OCI-LY1 (cell line): ENCODE measurements at regions not wholly inside any gene's neighbourhood (a gene's known extent, or its start where the extent isn't known, plus 50 kb on each side); places are given as distances from the start of the nearest gene placed in this dataset.

Experiments
- H2AFZ ChIP-seq: fragments of 200-600 bp; sonication (generic), shearing (Covaris generic); 2 replicates; pipeline ENCODE4 v1.6.0; 2014; ENCODE audit warnings: antibody characterized with exemption, mild to moderate bottlenecking, low read length
- H3F3A ChIP-seq: fragments of 200-600 bp; sonication (generic), shearing (Covaris generic); 2 replicates; pipeline ENCODE4 v1.6.0; 2014; ENCODE audit warnings: mild to moderate bottlenecking, antibody characterized with exemption, low read length, moderate library complexity; ENCODE audit not compliant: insufficient read depth
- H3K27ac ChIP-seq: fragments of 200-600 bp; sonication (generic); 2 replicates; pipeline ENCODE4 v1.5.1; 2014; ENCODE audit warnings: low read length, mixed run types, mild to moderate bottlenecking, low read depth; ENCODE audit not compliant: poor library complexity, severe bottlenecking
- H3K27me3 ChIP-seq: fragments of 200-600 bp; sonication (generic); 2 replicates; pipeline ENCODE4 v1.6.0; 2014; ENCODE audit warnings: antibody characterized with exemption, mild to moderate bottlenecking, low read length, moderate library complexity; ENCODE audit not compliant: insufficient read depth
- H3K36me3 ChIP-seq: fragments of 200-600 bp; sonication (generic); 2 replicates; pipeline ENCODE4 v1.6.1; 2014; ENCODE audit warnings: mild to moderate bottlenecking, antibody characterized with exemption, low read length, moderate library complexity, mixed read lengths; ENCODE audit not compliant: insufficient read depth
- H3K4me1 ChIP-seq: fragments of 200-600 bp; sonication (generic); 2 replicates; pipeline ENCODE4 v1.5.1; 2014; ENCODE audit warnings: mild to moderate bottlenecking, low read length, moderate library complexity; ENCODE audit not compliant: insufficient read depth, severe bottlenecking
- H3K4me2 ChIP-seq: fragments of 200-600 bp; sonication (generic), shearing (Covaris generic); 2 replicates; pipeline ENCODE4 v1.6.1; 2014; ENCODE audit warnings: low read length
- H3K4me3 ChIP-seq: fragments of 200-600 bp; sonication (generic); 2 replicates; pipeline ENCODE4 v1.5.1; 2014; ENCODE audit warnings: low read length, low read depth, mild to moderate bottlenecking, mixed read lengths; ENCODE audit not compliant: poor library complexity, severe bottlenecking
- H3K79me2 ChIP-seq: fragments of 200-600 bp; shearing (Covaris generic); 2 replicates; pipeline ENCODE4 v1.6.1; 2016; ENCODE audit warnings: mixed run types, low read length, mixed read lengths; ENCODE audit not compliant: insufficient read depth
- H3K9ac ChIP-seq: fragments of 200-600 bp; sonication (generic), shearing (Covaris generic); 2 replicates; pipeline ENCODE4 v1.6.1; 2014; ENCODE audit warnings: mild to moderate bottlenecking, low read length, mixed read lengths
- H3K9me2 ChIP-seq: fragments of 200-600 bp; sonication (generic), shearing (Covaris generic); 2 replicates; pipeline ENCODE4 v1.6.1; 2014; ENCODE audit warnings: low read depth, mild to moderate bottlenecking, low read length, mixed read lengths
- H3K9me3 ChIP-seq: fragments of 200-600 bp; shearing (Covaris generic); 2 replicates; pipeline ENCODE4 v1.6.1; 2014; ENCODE audit warnings: low read length, mixed read lengths
- H4K20me1 ChIP-seq: fragments of 200-600 bp; sonication (generic), shearing (Covaris generic); 2 replicates; pipeline ENCODE4 v1.6.0; 2016; ENCODE audit warnings: mild to moderate bottlenecking, low read length; ENCODE audit not compliant: insufficient read depth
- CTCF ChIP-seq: fragments of 200-600 bp; sonication (generic), shearing (Covaris generic); IDR thresholded peaks from 2 replicates; pipeline ENCODE4 v1.5.1; 2017; ENCODE audit warnings: mild to moderate bottlenecking, antibody characterized with exemption, low read length, moderate library complexity, mixed read lengths
- EZH2 ChIP-seq: fragments of 200-600 bp; sonication (generic), shearing (Covaris generic); IDR thresholded peaks from 2 replicates; pipeline ENCODE4 v1.8.0; 2017; ENCODE audit warnings: borderline replicate concordance, mixed run types, mild to moderate bottlenecking, antibody characterized with exemption, low read length, moderate library complexity, mixed read lengths

- H2AFZ ChIP-seq, result no peak overlapping the region
- no peaks in the 10 kb centered on the region for H4K20me1 ChIP-seq
- H3K9ac ChIP-seq, result no peak overlapping the region
- no peaks in the 10 kb centered on the region for H3K79me2 ChIP-seq
- H3K4me1 ChIP-seq, result no peaks in the 10 kb centered on the region
- H3F3A ChIP-seq, result no peaks in the 10 kb centered on the region
- H3K27me3 ChIP-seq, result no peaks in the 10 kb centered on the region
- H3K9me3 ChIP-seq, result no peaks in the 10 kb centered on the region
- H3K36me3 ChIP-seq, result no peaks in the 10 kb centered on the region
- no peaks in the 10 kb centered on the region for H3K9me2 ChIP-seq
- TF ChIP-seq EZH2 (no peak), CTCF (no peak)
- H3K27ac ChIP-seq, result no peak overlapping the region
- H3K4me2 ChIP-seq, result no peak overlapping the region
- H3K4me3 ChIP-seq, result no peak overlapping the region
These were observed 244.8 kb downstream of the TSHZ3 start for GRCh38 chr19:31104451-31104850.

- TF ChIP-seq CTCF, result no peak
- no peak for TF ChIP-seq EZH2
- no peaks in the 10 kb centered on the region for H3K79me2 ChIP-seq
- no peaks in the 10 kb centered on the region for H3K36me3 ChIP-seq
- H3K9ac ChIP-seq, result no peak overlapping the region
- no peak overlapping the region for H3K27ac ChIP-seq
- no peaks in the 10 kb centered on the region for H3K27me3 ChIP-seq
- no peaks in the 10 kb centered on the region for H3K9me2 ChIP-seq
- H2AFZ ChIP-seq, result no peak overlapping the region
- no peaks in the 10 kb centered on the region for H3K9me3 ChIP-seq
- H3K4me2 ChIP-seq, result no peak overlapping the region
- H3F3A ChIP-seq, result no peaks in the 10 kb centered on the region
- no peaks in the 10 kb centered on the region for H4K20me1 ChIP-seq
- no peaks in the 10 kb centered on the region for H3K4me1 ChIP-seq
- H3K4me3 ChIP-seq, result no peak overlapping the region
These were observed 246.0 kb downstream of the TSHZ3 start for GRCh38 chr19:31103228-31103627.

GRCh38 chr19:31102674-31103073, 246.6 kb downstream of the TSHZ3 start:
- Histone ChIP-seq H3K27ac (no peak overlapping the region), H3K27me3 (no peaks in the 10 kb centered on the region), H3K4me2 (no peak overlapping the region)

More at GRCh38 chr19:31102674-31103073, 246.6 kb downstream of the TSHZ3 start:
- H3K4me1 ChIP-seq, result no peaks in the 10 kb centered on the region
- H3K36me3 ChIP-seq, result no peaks in the 10 kb centered on the region
- H3F3A ChIP-seq, result no peaks in the 10 kb centered on the region
- no peaks in the 10 kb centered on the region for H4K20me1 ChIP-seq
- H3K9me3 ChIP-seq, result no peaks in the 10 kb centered on the region
- no peaks in the 10 kb centered on the region for H3K79me2 ChIP-seq
- no peak overlapping the region for H2AFZ ChIP-seq
- TF ChIP-seq CTCF, result no peak
- TF ChIP-seq EZH2, result no peak
- no peaks in the 10 kb centered on the region for H3K9me2 ChIP-seq
- H3K9ac ChIP-seq, result no peak overlapping the region
- no peak overlapping the region for H3K4me3 ChIP-seq
